Heart right ventricle (tissue), 16 donors: ENCODE measurements at regions not wholly inside any gene's neighbourhood (a gene's known extent, or its start where the extent isn't known, plus 50 kb on each side); places are given as distances from the start of the nearest gene placed in this dataset.

Source experiments
- ATAC-seq, 8 donors: fragments of 200-7000 bp; cut with Tn5 transposase; one replicate each; pipeline ENCODE4 v1.9.1; 2020; ENCODE audit warnings: mild to moderate bottlenecking in 8 of 8, moderate library complexity in 8 of 8, moderate number of reproducible peaks in 1 of 8
- DNase-seq, 2 donors: peaks; one replicate each; pipeline ENCODE4 v3.0.0-alpha.2; 2020
- H3K27ac ChIP-seq, 10 donors: fragments of 200-600 bp; sonication (generic) in 2 of 10; one replicate each; pipeline versions ENCODE4 v1.5.0 to v1.8.0; 2020 to 2022; ENCODE audit warnings: mild to moderate bottlenecking in 3 of 10
- H3K27me3 ChIP-seq, 7 donors: fragments of 200-600 bp; one replicate each; pipeline ENCODE4 v1.8.0; 2021 to 2022; ENCODE audit warnings: mild to moderate bottlenecking in 2 of 7
- H3K36me3 ChIP-seq, 9 donors: fragments of 200-600 bp; sonication (generic) in 1 of 9; one replicate each; pipeline versions ENCODE4 v1.5.0 to v1.8.0; 2020 to 2022; ENCODE audit warnings: mild to moderate bottlenecking in 2 of 9
- H3K4me1 ChIP-seq, 9 donors: fragments of 200-600 bp; sonication (generic) in 1 of 9; one replicate each; pipeline versions ENCODE4 v1.5.0 to v1.8.0; 2020 to 2022; ENCODE audit warnings: mild to moderate bottlenecking in 4 of 9
- H3K4me3 ChIP-seq, 10 donors: fragments of 200-600 bp; sonication (generic) in 2 of 10; one replicate each; pipeline versions ENCODE4 v1.5.0 to v1.8.0; 2020 to 2022; ENCODE audit warnings: mild to moderate bottlenecking in 7 of 10, moderate library complexity in 2 of 10
- H3K9me3 ChIP-seq, 11 donors: fragments of 200-600 bp in 10 of 11; sonication (generic) in 2 of 11; one replicate each; pipeline versions ENCODE4 v1.5.0 to v1.8.0; 2013 to 2022; ENCODE audit warnings: mild to moderate bottlenecking in 2 of 11, control low read depth in 1 of 11, moderate library complexity in 1 of 11
- WGBS, 2 donors: extraction: QIAGEN DNeasy Blood & Tissue Kit; methylation state at CpG; one replicate each; pipeline ENCODE4 v1.1.7; 2013; ENCODE audit warnings: inconsistent platforms in 1 of 2; 5-methylcytosine and 5-hydroxymethylcytosine counted together
- intact Hi-C, 10 donors: fragments of 100-400 bp; cut with DNase I; formaldehyde crosslinking; loops; one replicate each; pipeline versions ENCODE4 v1.11.1 to v1.14.2; 2022
- TF ChIP-seq, protein P1 (sequence below), 9 donors: fragments of 200-600 bp; sonication (generic) in 2 of 9; IDR thresholded peaks; one replicate each; pipeline versions ENCODE4 v1.5.0 to v1.8.0; 2021 to 2022; ENCODE audit warnings: antibody characterized with exemption in 9 of 9, mild to moderate bottlenecking in 5 of 9, moderate library complexity in 1 of 9
- donor health status: Arrhythmogenic right ventricular cardiomyopathy.
- donor health status: ischemic (EF 13 %, LVEDD 7.1; RV severe dilation, severe dysfunction).
- donor health status: healthy with polysubstance abuse.
- donor health status: DM: no; HTN: yes; CAD: no.
- donor health status: DM: no; HTN: no; CAD: no.
- donor health status: ischemic (EF 25% LVEDD 6.9; RV normal size, moderate dysfunction).
- donor health status: ischemic (EF 25% LVEDD 5.7; RV mildly dilated, moderate dysfunction).
- donor health status: healthy.
- donor health status: DM: yes; HTN: yes; CAD: no.
- donor health status: Ischemic cardiomyopathy.
- donor health status: ischemic (EF 35%, LVEDD 5.7; RV mildly dilated, moderate dysfunction).
- donor health status: nonischemic (EF 11% LVEDD 7.7; RV severe dilation, severe dysfunction).
- donor health status: DM: yes; HTN: yes; CAD: no.
- donor health status: PGD.
- donor health status: ischemic (EF 29% LVEDD 5.4; RV normal size, mild dysfunction).
- donor health status: nonischemic (EF 23%, LVEDD 6.1; RV moderate dilation, normal function).

DNA sequence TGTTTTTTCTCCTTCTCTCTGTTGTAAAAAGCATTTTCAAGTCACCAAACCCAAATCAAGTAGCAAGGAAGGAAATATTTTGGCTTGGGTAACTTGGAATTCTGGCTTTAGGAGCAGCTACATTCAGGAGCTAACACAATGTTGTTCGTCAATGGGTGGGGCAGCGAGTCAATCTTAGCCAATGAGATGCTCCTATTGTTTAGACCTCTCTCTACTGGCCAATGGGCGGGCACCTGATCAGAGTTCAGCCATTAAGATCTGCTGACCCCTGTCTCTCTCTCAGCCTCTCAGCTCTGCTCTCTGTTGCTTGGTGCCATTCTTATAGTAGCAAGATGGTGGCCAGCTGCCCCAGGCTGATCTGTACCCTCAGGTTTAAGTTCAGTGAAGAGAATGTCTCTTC is 83.2 kb downstream of the IRX3 start:
- Histone ChIP-seq H3K27ac (no peak overlapping the region), H3K4me1 (peaks cover 0 to 7% (median 0%) of the 10 kb centered on the region in 9 donors), H3K4me3 (no peak overlapping the region), H3K9me3 (no peaks in the 10 kb centered on the region), H3K27me3 (no peaks in the 10 kb centered on the region), H3K36me3 (no peaks in the 10 kb centered on the region)
- WGBS, 2 donors = 85 to 88% methylated on average over 3 of the region's 3 CpGs
- ATAC-seq (no peak), DNase-seq (no peak)
- TF ChIP-seq, protein P1, sequence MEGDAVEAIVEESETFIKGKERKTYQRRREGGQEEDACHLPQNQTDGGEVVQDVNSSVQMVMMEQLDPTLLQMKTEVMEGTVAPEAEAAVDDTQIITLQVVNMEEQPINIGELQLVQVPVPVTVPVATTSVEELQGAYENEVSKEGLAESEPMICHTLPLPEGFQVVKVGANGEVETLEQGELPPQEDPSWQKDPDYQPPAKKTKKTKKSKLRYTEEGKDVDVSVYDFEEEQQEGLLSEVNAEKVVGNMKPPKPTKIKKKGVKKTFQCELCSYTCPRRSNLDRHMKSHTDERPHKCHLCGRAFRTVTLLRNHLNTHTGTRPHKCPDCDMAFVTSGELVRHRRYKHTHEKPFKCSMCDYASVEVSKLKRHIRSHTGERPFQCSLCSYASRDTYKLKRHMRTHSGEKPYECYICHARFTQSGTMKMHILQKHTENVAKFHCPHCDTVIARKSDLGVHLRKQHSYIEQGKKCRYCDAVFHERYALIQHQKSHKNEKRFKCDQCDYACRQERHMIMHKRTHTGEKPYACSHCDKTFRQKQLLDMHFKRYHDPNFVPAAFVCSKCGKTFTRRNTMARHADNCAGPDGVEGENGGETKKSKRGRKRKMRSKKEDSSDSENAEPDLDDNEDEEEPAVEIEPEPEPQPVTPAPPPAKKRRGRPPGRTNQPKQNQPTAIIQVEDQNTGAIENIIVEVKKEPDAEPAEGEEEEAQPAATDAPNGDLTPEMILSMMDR (IDR thresholded peaks at IDR 0.05) = no peak
- intact Hi-C loops = loop anchor here in 1 of 10 donors (10.0 kb wide), 1 partner anchor 61 kb away; no protein-coding TSS in a partner anchor
